Neural progenitor cell (in vitro differentiated cells): ENCODE measurements at regions not wholly inside any gene's neighbourhood (a gene's known extent, or its start where the extent isn't known, plus 50 kb on each side); places are given as distances from the start of the nearest gene placed in this dataset.
A peak's percentile ranks its signal among the peaks of the same experiment; 100 is the strongest.

Source experiments
- DNase-seq: peaks from one replicate; pipeline ENCODE4 v3.0.0-alpha.2; 2016; ENCODE audit warnings: low spot score
- H2AFZ ChIP-seq: fragments of 200-600 bp; sonication (generic); replicated peaks from 2 replicates; pipeline ENCODE4 v1.6.1; 2016; ENCODE audit warnings: antibody characterized with exemption
- H3F3A ChIP-seq: fragments of 200-600 bp; sonication (generic); 2 replicates; pipeline ENCODE4 v1.6.1; 2016; ENCODE audit warnings: antibody characterized with exemption, low read depth
- H3K27ac ChIP-seq: fragments of 200-600 bp; sonication (generic); 2 replicates; pipeline ENCODE4 v1.5.1; 2016; ENCODE audit warnings: mild to moderate bottlenecking
- H3K27me3 ChIP-seq: fragments of 200-600 bp; sonication (generic); 2 replicates; pipeline ENCODE4 v1.6.1; 2016; ENCODE audit warnings: mild to moderate bottlenecking, moderate library complexity
- H3K36me3 ChIP-seq: fragments of 200-600 bp; sonication (generic); 2 replicates; pipeline ENCODE4 v1.5.1; 2016
- H3K4me1 ChIP-seq: fragments of 200-600 bp; sonication (generic); 2 replicates; pipeline ENCODE4 v1.6.1; 2016; ENCODE audit warnings: mixed run types
- H3K4me2 ChIP-seq: fragments of 200-600 bp; sonication (generic); 2 replicates; pipeline ENCODE4 v1.6.1; 2016
- H3K4me3 ChIP-seq: fragments of 200-600 bp; sonication (generic); 2 replicates; pipeline ENCODE4 v1.5.1; 2016
- H3K79me2 ChIP-seq: fragments of 200-600 bp; sonication (generic); 2 replicates; pipeline ENCODE4 v1.6.1; 2016; ENCODE audit warnings: low read depth
- H3K9ac ChIP-seq: fragments of 200-600 bp; sonication (generic); 2 replicates; pipeline ENCODE4 v1.6.1; 2016
- H3K9me3 ChIP-seq: fragments of 200-600 bp; sonication (generic); 2 replicates; pipeline ENCODE4 v1.5.1; 2016; ENCODE audit warnings: low read depth
- H4K20me1 ChIP-seq: fragments of 200-600 bp; sonication (generic); 2 replicates; pipeline ENCODE4 v1.6.1; 2016; ENCODE audit warnings: low read depth
- H3K27ac Mint-ChIP-seq: 3 replicates; pipeline ENCODE4 v1.8.0; 2021; ENCODE audit warnings: mixed read lengths
- H3K27me3 Mint-ChIP-seq: 2 replicates; pipeline ENCODE4 v1.8.0; 2022; ENCODE audit warnings: low read depth, mild to moderate bottlenecking, inconsistent platforms, moderate library complexity, mixed read lengths; ENCODE audit not compliant: insufficient read depth
- H3K36me3 Mint-ChIP-seq: 3 replicates; pipeline ENCODE4 v1.8.0; 2021; ENCODE audit warnings: mixed read lengths
- H3K4me1 Mint-ChIP-seq: 3 replicates; pipeline ENCODE4 v1.8.0; 2021; ENCODE audit warnings: mixed read lengths
- H3K4me3 Mint-ChIP-seq: 3 replicates; pipeline ENCODE4 v1.8.0; 2021; ENCODE audit warnings: mild to moderate bottlenecking, moderate library complexity, mixed read lengths
- H3K9me3 Mint-ChIP-seq: 3 replicates; pipeline ENCODE4 v1.8.0; 2020; ENCODE audit warnings: mixed read lengths
- CTCF ChIP-seq: fragments of 200-600 bp; sonication (generic); IDR thresholded peaks from 2 replicates; pipeline ENCODE4 v1.5.1; 2017; ENCODE audit warnings: antibody characterized with exemption, mild to moderate bottlenecking
- EZH2 ChIP-seq: fragments of 200-600 bp; sonication (generic); IDR thresholded peaks from 2 replicates; pipeline ENCODE4 v1.6.1; 2017; ENCODE audit warnings: antibody characterized with exemption, mild to moderate bottlenecking, moderate library complexity
- EZH2phosphoT487 ChIP-seq: fragments of 200-600 bp; sonication (generic); IDR thresholded peaks from 2 replicates; pipeline ENCODE4 v1.6.1; 2017; ENCODE audit warnings: antibody characterized with exemption

DNA sequence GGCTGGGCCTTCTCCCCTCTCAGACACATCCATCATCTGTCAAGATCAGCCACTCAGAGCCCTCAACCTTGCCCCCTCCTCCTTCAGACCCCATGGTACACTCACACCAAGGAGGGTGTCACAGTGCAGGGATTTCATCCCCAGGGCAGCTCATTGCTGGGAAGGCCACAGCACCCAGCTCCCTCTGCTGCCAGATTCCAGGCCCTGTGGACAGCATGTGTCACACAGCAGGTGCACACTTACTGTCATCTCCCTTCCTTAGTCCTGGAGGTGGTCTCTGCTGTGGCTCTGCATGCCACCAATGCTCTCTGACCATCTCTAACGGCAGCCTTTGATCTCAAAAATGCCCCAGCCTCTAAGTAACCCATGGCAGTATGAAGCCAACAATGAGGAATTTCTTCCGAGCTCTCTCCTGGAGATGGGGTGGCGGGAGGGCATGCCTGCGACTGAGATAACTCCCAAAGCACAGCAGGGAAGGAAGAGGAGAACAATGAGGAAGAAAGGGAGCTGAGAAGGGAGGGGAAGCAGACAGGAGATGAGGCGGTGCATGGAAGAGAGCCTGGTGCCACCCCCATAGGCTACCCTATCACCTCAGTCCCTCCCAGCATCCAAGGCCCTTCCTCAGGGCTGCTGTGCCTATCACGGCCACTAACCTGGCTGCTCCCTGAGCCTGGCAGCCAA is 101.0 kb downstream of the SINHCAF start:
- H3K4me3 ChIP-seq: no peak overlapping the region
- no peaks in the 10 kb centered on the region for H4K20me1 ChIP-seq

DNA sequence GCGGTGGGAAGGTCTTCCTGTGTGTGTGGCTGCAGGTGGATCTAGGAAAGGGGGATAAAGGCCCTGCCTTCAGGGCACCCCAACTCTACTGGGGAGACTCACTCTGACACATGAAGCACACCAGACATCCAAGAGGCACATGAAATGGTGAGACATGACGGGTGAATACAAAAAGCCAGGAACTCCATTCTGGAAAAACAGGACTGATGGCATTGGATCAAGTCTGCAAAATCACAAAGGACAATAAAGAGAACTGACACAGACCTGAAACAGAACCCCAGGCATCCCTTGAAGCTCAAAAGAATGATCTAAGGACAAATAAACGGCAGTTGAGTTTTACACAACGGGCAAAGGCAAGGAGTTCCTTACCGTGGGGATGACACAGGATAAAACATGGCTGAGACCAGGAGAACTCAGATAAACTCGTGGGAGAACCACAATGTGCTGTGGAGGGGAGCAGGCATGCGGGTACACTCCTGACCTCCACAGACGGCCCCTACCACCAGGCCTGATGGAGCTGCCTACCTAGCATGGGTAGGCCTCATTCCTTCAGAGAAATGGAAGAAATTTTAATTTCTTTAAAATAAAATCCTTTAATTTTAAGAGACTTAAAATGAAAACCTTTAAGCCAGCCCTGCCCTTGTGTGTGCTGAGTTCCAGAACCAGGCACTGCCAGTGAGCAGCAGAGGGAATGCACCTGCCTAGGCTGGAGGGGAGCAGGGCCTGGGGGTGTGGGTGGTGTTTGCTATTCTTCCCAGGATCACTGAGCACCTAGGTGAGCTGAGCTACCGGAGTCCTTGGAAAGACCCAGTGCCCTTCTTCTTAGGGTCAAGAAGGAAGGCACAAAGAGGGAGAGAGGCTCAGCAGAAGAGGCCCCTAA is 100.1 kb downstream of the SINHCAF start:
- Histone ChIP-seq H3K4me1 (peaks cover 11% of the 10 kb centered on the region), H2AFZ (no peak overlapping the region), H3K79me2 (no peaks in the 10 kb centered on the region), H3K27me3 (no peaks in the 10 kb centered on the region), H3K36me3 (no peaks in the 10 kb centered on the region), H3K9ac (no peak overlapping the region), H3K9me3 (no peaks in the 10 kb centered on the region), H3K27ac (no peak overlapping the region), H3K4me2 (no peak overlapping the region), H3F3A (no peaks in the 10 kb centered on the region), H3K4me3 (no peak overlapping the region), H4K20me1 (no peaks in the 10 kb centered on the region)
- Mint-ChIP-seq H3K27ac (peak overlapping the region; percentile 91), H3K4me3 (no peak overlapping the region), H3K27me3 (peaks cover 6% of the 10 kb centered on the region), H3K36me3 (no peaks in the 10 kb centered on the region), H3K9me3 (peaks cover 8% of the 10 kb centered on the region), H3K4me1 (peaks cover 23% of the 10 kb centered on the region)
- no peak for TF ChIP-seq EZH2
- no peak for TF ChIP-seq EZH2phosphoT487
- TF ChIP-seq CTCF: no peak
- no peak for DNase-seq

More for the DNA sequence above, 101.0 kb downstream of the SINHCAF start:
- TF ChIP-seq CTCF (no peak), EZH2 (no peak), EZH2phosphoT487 (no peak)
- Mint-ChIP-seq H3K27me3 (peaks cover 8% of the 10 kb centered on the region), H3K9me3 (peaks cover 6% of the 10 kb centered on the region), H3K4me1 (peaks cover 26% of the 10 kb centered on the region), H3K27ac (peak overlapping the region; percentile 15), H3K36me3 (no peaks in the 10 kb centered on the region), H3K4me3 (no peak overlapping the region)
- H3K4me2 ChIP-seq: peak overlapping the region; percentile 15
- no peaks in the 10 kb centered on the region for H3F3A ChIP-seq
- DNase-seq: peak; percentile 37
- no peaks in the 10 kb centered on the region for H3K79me2 ChIP-seq
- no peak overlapping the region for H2AFZ ChIP-seq
- no peak overlapping the region for H3K9ac ChIP-seq
- peaks cover 11% of the 10 kb centered on the region for H3K4me1 ChIP-seq
- no peaks in the 10 kb centered on the region for H3K9me3 ChIP-seq
- no peaks in the 10 kb centered on the region for H3K27me3 ChIP-seq
- H3K36me3 ChIP-seq: no peaks in the 10 kb centered on the region
- no peak overlapping the region for H3K27ac ChIP-seq

GRCh38 chr12:31226639-31227038 is 99.3 kb downstream of the SINHCAF start:
- no peak for DNase-seq
- H3K36me3 ChIP-seq: no peaks in the 10 kb centered on the region
- H3F3A ChIP-seq: no peaks in the 10 kb centered on the region
- H3K4me1 ChIP-seq: peaks cover 7% of the 10 kb centered on the region
- H3K27me3 ChIP-seq: no peaks in the 10 kb centered on the region
- H4K20me1 ChIP-seq: no peaks in the 10 kb centered on the region
- H3K27ac Mint-ChIP-seq: no peak overlapping the region
- peaks cover 10% of the 10 kb centered on the region for H3K9me3 Mint-ChIP-seq
- H3K27ac ChIP-seq: no peak overlapping the region
- no peaks in the 10 kb centered on the region for H3K9me3 ChIP-seq
- H3K4me3 ChIP-seq: no peak overlapping the region
- TF ChIP-seq EZH2 (no peak), EZH2phosphoT487 (no peak), CTCF (no peak)
- no peak overlapping the region for H2AFZ ChIP-seq
- no peak overlapping the region for H3K4me2 ChIP-seq
- no peaks in the 10 kb centered on the region for H3K36me3 Mint-ChIP-seq
- peaks cover 17% of the 10 kb centered on the region for H3K4me1 Mint-ChIP-seq
- no peaks in the 10 kb centered on the region for H3K79me2 ChIP-seq
- H3K9ac ChIP-seq: no peak overlapping the region
- H3K4me3 Mint-ChIP-seq: no peak overlapping the region
- peaks cover 6% of the 10 kb centered on the region for H3K27me3 Mint-ChIP-seq
